HFF-Myc (cell line): ENCODE measurements at regions not wholly inside any gene's neighbourhood (a gene's known extent, or its start where the extent isn't known, plus 50 kb on each side); places are given as distances from the start of the nearest gene placed in this dataset.

Experiments used
- DNase-seq: peaks from one replicate; pipeline ENCODE4 v3.0.0-alpha.2; 2011; ENCODE audit warnings: low read depth; ENCODE audit errors: extremely low read depth
- H3K4me3 ChIP-seq: replicated peaks from 2 replicates; pipeline ENCODE4 v1.5.1; 2011; ENCODE audit warnings: low read depth, mild to moderate bottlenecking, control low read depth, low read length
- CTCF ChIP-seq: IDR thresholded peaks from 2 replicates; pipeline ENCODE4 v1.5.1; 2012; ENCODE audit warnings: mild to moderate bottlenecking, low read depth, low read length, control low read depth; ENCODE audit errors: missing control alignments

- DNase-seq: no peak
- no peak for TF ChIP-seq CTCF
- no peak overlapping the region for H3K4me3 ChIP-seq
Measured at GRCh38 chr20:40769677-40770285, 80.7 kb upstream of the MAFB start.

- no peak overlapping the region for H3K4me3 ChIP-seq
- no peak for DNase-seq
- no peak for TF ChIP-seq CTCF
Measured at GRCh38 chr20:40770564-40771307, 81.7 kb upstream of the MAFB start.

DNA sequence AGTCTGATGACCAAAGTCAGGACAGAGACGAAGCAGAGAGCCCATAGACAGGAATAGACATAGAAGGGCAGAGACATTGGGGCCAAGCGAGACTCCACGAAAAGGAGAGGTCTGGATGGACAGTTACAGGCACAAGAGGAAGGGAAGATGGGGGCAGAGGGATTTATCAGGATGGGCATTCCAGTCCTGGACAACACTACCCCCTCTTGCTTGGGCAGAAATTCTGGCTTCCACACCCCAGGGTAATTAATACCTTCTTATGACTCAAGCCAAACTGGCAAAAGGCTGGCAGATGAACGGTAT, 82.2 kb upstream of the MAFB start:
- DNase-seq: no peak
- H3K4me3 ChIP-seq: no peak overlapping the region
- no peak for TF ChIP-seq CTCF

DNA sequence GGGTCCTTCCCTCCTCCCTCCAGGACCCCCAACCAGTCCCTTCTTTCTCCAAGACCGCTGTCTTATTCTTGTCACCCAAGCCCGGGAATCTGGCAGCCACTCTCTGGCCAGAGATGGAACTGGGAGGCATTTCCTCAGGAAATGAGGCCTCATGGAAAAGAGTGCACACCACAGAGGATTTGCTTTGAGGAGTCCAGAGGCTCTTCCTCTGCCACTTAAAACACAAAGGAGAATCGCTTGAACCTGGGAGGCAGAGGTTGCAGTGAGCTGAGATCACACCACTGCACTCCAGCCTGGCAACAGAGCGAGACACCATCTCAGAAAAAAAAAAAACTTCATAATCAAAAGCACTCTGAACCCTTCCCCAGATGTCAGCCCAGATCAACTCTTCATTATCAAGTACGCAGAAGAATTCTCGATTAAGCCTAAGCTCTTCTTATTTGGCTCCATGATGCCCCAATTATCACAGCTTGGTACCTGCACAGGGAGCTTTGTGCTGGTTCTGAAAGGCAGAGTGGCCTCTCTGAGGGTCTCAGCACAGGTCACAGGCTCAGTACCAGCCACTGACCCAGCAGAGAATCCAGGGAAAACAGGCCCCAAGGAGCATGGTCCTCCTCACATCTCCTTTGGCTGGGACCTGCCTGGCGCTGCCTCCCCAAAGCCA, 82.9 kb upstream of the MAFB start:
- no peak overlapping the region for H3K4me3 ChIP-seq
- TF ChIP-seq CTCF: no peak
- no peak for DNase-seq

GRCh38 chr20:40773376-40773775, 84.3 kb upstream of the MAFB start:
- no peak for TF ChIP-seq CTCF
- no peak overlapping the region for H3K4me3 ChIP-seq
- DNase-seq: no peak

- DNase-seq: no peak
- no peak overlapping the region for H3K4me3 ChIP-seq
- TF ChIP-seq CTCF: no peak
Measured at GRCh38 chr20:40774252-40774651, 85.2 kb upstream of the MAFB start.
